ENCODE measurements at regions not wholly inside any gene's neighbourhood (a gene's known extent, or its start where the extent isn't known, plus 50 kb on each side); places are given as distances from the start of the nearest gene placed in this dataset.

- in situ Hi-C loops (cut with HindIII; ENCODE audit: low pct_unique_long_range_greater_than_20kb, low sequenced_read_pairs), result no loop called here
- H3K27me3 ChIP-seq (ENCODE audit: control insufficient read depth, insufficient read depth, low read length), result no peaks in the 10 kb centered on the region
Observed at GRCh38 chr16:73204359-73205152, 156.6 kb upstream of the ZFHX3 start.

GRCh38 chr16:73202161-73202729 is 154.3 kb upstream of the ZFHX3 start:
- H3K27ac ChIP-seq (ENCODE audit: low read length), result no peak overlapping the region

More at GRCh38 chr16:73204359-73205152, 156.6 kb upstream of the ZFHX3 start:
- DNase-seq (ENCODE audit: low read depth, low spot score) (no peak), ATAC-seq (no peak)
- TF ChIP-seq REST (IDR thresholded peaks at IDR 0.05; ENCODE audit: insufficient read depth in 1 of 2, low read depth in 2 of 2, low read length in 1 of 2) (no peak), POLR2AphosphoS5 (IDR thresholded peaks at IDR 0.05; ENCODE audit: low read depth, low read length) (no peak), CTCF (IDR thresholded peaks at IDR 0.05) (no peak), SIN3A (IDR thresholded peaks at IDR 0.05; ENCODE audit: borderline replicate concordance, insufficient read depth, low read depth, low read length) (no peak), TCF7L2 (IDR thresholded peaks at IDR 0.05; ENCODE audit: low read depth, low read length) (no peak)
- intact Hi-C loops (cut with micrococcal nuclease; ENCODE audit: unreplicated experiment), result no loop called here
- BruUV-seq (replicated peaks), result no TSS peak
- H3K27ac ChIP-seq (ENCODE audit: low read length), result no peak overlapping the region
- no peak overlapping the region for H3K4me3 ChIP-seq (ENCODE audit: low read depth in 2 of 2, low read length in 2 of 2)
- ChIA-PET CTCF (no interaction called here), POLR2A (no interaction called here)
- H3K9me3 ChIP-seq (ENCODE audit: control insufficient read depth, insufficient read depth, low read depth, low read length), result no peaks in the 10 kb centered on the region
- H3K4me1 ChIP-seq (ENCODE audit: control insufficient read depth, insufficient read depth, low read length), result no peaks in the 10 kb centered on the region
- H3K36me3 ChIP-seq (ENCODE audit: control insufficient read depth, insufficient read depth, low read length), result no peaks in the 10 kb centered on the region

More at GRCh38 chr16:73202161-73202729, 154.3 kb upstream of the ZFHX3 start:
- ATAC-seq (no peak), DNase-seq (ENCODE audit: low read depth, low spot score) (no peak)
- Histone ChIP-seq H3K4me1 (ENCODE audit: control insufficient read depth, insufficient read depth, low read length) (no peaks in the 10 kb centered on the region), H3K27me3 (ENCODE audit: control insufficient read depth, insufficient read depth, low read length) (no peaks in the 10 kb centered on the region), H3K4me3 (ENCODE audit: low read depth in 2 of 2, low read length in 2 of 2) (no peak overlapping the region), H3K36me3 (ENCODE audit: control insufficient read depth, insufficient read depth, low read length) (no peaks in the 10 kb centered on the region), H3K9me3 (ENCODE audit: control insufficient read depth, insufficient read depth, low read depth, low read length) (no peaks in the 10 kb centered on the region)
- no TSS peak for BruUV-seq (replicated peaks)
- TF ChIP-seq POLR2AphosphoS5 (IDR thresholded peaks at IDR 0.05; ENCODE audit: low read depth, low read length) (no peak), REST (IDR thresholded peaks at IDR 0.05; ENCODE audit: insufficient read depth in 1 of 2, low read depth in 2 of 2, low read length in 1 of 2) (no peak)
- ChIA-PET POLR2A (no interaction called here), CTCF (no interaction called here)
- intact Hi-C loops (cut with micrococcal nuclease; ENCODE audit: unreplicated experiment), result no loop called here
- in situ Hi-C loops (cut with HindIII; ENCODE audit: low pct_unique_long_range_greater_than_20kb, low sequenced_read_pairs), result no loop called here

Data from Panc1 (cell line).